Keratinocyte (primary cell): ENCODE measurements at regions not wholly inside any gene's neighbourhood (a gene's known extent, or its start where the extent isn't known, plus 50 kb on each side); places are given as distances from the start of the nearest gene placed in this dataset.

Experiments
- EZH2 ChIP-seq: IDR thresholded peaks from one replicate; pipeline ENCODE4 v1.6.1; 2012; ENCODE audit warnings: inconsistent platforms, mild to moderate bottlenecking, low read length, moderate library complexity
- TF ChIP-seq, protein P1 (sequence below), 3 experiments: IDR thresholded peaks in 1 of 3; conservative IDR thresholded peaks in 1 of 3; optimal IDR thresholded peaks in 1 of 3; 2 replicates in 2 of 3; 3 replicates in 1 of 3; pipeline versions ENCODE3 to v1.5.1; 2011; ENCODE audit warnings: low read length in 3 of 3, mild to moderate bottlenecking in 3 of 3, moderate library complexity in 2 of 3, control low read depth in 1 of 3, inconsistent platforms in 1 of 3; ENCODE audit not compliant: insufficient read depth in 2 of 3; ENCODE audit errors: extremely low read depth in 1 of 3

DNA sequence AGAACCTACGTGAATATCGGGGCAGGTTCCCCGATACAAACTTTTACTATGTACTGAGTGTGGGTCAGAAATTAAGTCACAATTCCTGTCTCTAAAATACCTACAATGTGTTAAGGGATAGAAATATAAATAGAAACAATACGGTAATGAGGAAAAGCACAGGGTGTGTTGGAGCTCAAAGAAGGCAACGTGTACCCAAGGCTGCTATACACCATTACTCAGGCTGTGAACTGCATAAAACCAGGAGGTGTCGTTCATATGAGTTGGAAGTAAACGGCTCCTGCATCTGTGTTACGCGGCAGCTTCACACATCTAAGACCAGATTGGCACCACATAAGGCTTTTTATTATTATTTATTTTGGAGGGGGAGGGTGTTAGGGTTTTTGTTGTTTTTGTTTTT is 50.1 kb upstream of the TRPM3 start:
- no peak for TF ChIP-seq EZH2
- TF ChIP-seq, protein P1, sequence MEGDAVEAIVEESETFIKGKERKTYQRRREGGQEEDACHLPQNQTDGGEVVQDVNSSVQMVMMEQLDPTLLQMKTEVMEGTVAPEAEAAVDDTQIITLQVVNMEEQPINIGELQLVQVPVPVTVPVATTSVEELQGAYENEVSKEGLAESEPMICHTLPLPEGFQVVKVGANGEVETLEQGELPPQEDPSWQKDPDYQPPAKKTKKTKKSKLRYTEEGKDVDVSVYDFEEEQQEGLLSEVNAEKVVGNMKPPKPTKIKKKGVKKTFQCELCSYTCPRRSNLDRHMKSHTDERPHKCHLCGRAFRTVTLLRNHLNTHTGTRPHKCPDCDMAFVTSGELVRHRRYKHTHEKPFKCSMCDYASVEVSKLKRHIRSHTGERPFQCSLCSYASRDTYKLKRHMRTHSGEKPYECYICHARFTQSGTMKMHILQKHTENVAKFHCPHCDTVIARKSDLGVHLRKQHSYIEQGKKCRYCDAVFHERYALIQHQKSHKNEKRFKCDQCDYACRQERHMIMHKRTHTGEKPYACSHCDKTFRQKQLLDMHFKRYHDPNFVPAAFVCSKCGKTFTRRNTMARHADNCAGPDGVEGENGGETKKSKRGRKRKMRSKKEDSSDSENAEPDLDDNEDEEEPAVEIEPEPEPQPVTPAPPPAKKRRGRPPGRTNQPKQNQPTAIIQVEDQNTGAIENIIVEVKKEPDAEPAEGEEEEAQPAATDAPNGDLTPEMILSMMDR (optimal IDR thresholded peaks at IDR 0.05 in 1 of 3, IDR thresholded peaks at IDR 0.05 in 1 of 3, conservative IDR thresholded peaks at IDR 0.05 in 1 of 3; ENCODE audit: extremely low read depth in 1 of 3, insufficient read depth in 2 of 3, low read length in 3 of 3), result no peak
